GM18858 (cell line): ENCODE measurements at regions not wholly inside any gene's neighbourhood (a gene's known extent, or its start where the extent isn't known, plus 50 kb on each side); places are given as distances from the start of the nearest gene placed in this dataset.
"Not testable (repeated sequence)": the region's sequence is repeated elsewhere in the genome, so short reads cannot be mapped to it uniquely, and the experiment has no call there.

Source experiments
- ATAC-seq: cut with Tn5 transposase; IDR thresholded peaks from one replicate; pipeline ENCODE4 v1.9.1; 2021; ENCODE audit not compliant: unreplicated experiment

DNA sequence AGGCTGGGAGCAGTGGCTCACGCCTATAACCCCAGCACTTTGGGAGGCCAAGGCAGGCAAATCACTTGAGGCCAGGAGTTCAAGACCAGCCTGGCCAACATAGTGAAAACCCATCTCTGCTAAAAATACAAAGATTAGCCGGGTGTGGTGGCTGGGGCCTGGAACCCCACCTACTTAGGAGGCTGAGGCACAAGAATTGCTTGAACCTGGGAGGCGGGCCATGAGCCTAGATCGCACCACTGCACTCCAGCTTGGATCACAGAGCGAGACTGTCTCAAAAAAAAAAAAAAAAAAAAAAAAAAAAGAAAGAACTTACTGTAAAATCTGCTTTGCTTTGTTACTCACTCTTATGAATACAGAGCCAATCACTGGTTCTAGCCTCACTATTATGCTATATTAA is 166.4 kb upstream of the TMCC3 start:
- ATAC-seq, result not testable (repeated sequence)

DNA sequence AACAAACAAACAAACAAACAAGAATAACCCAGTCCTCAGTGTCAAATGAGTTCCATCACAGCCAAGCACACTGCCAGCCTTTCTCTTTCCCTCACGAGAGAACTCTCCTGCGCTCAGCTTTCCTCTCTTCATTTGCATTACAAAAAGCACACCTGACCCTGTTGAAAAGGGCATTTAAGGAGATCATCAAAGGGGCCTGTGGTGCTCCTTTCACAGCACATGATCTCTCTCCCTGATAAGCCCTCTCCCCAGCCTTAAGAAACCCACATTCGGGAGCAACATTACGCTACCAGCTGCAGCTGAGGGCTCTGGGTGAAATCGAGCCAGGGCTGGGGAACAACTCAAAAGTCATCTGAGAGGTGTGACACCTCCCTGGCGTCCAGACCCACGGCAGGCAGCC is 165.6 kb upstream of the TMCC3 start:
- no peak for ATAC-seq

DNA sequence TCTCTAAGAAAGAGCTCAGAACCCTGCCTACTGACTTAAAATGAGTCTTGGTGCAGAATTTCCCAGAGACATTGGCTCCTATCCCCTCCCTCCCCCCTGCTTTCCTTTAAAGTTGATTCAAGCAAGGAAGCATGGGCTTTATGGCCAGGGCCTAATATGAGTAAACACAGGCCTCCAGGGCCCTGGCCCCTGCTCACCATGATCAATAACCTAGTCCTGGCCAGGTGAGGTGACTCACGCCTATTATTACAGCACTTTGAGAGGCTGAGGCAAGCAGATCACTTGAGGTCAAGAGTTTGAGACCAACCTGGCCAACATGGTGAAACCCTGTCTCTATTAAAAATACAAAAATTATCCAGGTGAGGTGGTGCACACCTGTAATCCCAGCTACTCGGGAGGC is 165.1 kb upstream of the TMCC3 start:
- ATAC-seq, result no peak

DNA sequence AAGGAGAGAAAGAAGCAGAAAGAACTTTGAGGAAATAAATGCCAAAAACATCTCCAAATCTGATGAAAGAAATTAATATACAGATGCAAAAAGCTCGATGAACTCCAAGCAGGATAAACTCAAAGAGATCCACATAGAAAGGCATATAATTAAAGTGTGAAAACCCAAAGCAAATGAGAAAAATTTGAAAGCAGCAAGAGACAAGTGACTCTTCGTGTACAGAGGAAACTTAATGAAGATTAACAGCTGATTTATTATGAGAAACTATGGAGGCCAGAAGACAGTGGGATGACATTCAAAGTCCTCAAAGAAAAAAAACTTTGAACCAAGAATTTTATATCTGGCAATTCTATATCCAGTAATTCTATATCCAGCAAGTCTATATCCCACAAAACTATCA is 163.0 kb upstream of the TMCC3 start:
- no peak for ATAC-seq

DNA sequence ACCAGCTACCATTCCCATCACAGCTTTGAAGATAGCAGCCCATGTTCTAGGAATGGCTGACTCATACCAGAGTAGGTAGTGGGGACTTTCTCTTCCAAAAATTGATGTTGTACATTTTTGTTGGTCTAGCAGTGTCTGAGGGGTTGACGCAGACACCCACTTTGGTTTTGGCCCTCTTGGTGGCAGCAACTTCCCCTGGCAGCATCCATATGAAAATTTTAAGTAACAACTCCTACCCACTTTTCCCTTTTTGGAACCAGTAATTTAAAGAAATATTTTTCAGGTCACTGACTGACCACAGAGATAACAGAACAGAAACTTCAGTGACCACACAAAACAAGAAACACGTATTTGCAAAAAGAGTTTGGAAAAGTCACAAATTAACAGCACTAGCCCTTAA is 162.0 kb upstream of the TMCC3 start:
- ATAC-seq, result peak; percentile 53

DNA sequence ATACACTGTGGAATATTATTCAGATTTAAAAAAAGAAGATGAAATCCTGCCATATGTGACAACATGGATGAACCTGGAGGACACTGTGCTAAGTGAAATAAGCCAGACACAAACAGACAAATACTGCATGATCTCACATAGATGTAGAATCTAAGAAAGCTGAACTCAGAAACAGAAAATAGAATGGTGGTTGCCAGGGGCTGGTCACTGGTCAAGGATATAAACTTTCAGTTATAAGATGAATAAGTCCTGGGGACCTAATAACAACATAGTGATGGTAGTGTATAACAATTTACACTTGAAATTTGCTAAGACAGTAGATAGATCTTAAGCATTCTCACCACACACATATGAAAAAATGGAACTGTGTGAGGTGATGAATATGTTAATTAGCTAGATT is 161.3 kb upstream of the TMCC3 start:
- ATAC-seq, result no peak

DNA sequence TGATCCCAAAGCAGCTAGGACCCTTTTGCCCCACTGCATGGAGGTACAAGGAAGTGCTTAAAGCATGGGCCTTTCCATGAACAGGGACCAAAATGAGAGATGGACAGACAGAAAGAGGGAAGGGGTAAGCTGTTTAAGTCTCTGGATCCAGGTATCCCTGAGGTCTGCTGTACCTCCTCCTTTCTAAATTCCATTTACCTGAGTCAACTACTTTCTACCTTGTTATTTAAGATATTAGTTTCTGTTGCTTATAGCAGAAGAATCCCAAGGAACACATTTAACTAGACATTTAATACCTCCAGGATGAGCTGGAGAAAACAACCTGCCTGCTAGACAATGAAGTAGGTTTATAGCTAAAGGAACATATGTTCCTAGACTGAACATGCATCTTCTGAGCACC is 157.6 kb upstream of the TMCC3 start:
- no peak for ATAC-seq

DNA sequence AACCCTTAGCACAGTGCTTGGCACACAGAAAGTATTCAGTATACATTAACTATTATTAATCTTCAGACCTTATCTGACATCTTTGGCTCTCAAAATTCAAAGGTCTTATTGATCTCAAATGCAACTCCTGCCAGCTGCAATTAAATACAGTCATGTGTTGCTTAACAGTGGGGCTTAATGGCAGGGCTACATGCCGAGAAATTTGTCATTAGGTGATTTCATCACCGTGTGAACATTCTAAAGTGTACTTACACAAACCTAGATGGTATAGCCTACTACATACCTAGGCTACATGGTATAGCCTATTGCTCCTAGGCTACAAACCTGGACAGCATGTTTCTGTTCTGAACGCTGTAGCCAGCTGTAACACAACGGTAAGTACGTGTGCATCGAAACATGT is 156.3 kb upstream of the TMCC3 start:
- no peak for ATAC-seq

DNA sequence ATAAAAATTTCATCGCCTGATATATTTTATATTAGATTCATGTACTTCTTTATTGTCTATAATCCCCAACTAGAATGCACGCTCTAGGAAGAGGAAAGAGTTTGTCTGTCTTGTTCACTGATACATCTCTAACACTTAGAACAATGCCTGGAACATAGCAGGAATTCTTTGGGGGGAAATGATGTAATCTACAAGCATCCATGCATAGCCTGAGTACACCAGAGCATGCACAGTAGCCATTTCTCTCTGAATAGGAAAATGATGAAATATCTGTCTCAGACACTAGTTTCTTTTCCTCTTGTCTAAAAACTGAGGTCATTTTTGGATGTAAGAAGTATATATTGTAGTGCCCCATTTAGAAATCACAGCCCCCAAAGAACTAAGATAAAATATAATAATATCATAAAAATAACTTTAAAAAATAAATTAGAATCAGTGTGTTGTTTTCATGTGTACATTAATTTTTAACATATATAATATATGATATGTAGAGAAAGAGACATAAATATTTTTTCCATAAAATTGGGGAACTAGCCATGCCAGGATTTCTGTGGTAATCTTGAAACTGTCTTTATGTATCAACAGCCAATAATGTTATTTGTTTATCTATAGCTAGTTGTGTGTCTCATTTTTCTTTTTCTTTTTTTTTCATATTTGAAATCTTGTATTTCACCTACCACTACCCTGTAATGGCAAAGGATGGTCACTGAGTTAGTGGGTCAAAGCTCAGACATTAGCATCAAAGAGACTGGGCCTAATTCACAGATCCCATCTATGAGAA is 155.6 kb upstream of the TMCC3 start:
- no peak for ATAC-seq

DNA sequence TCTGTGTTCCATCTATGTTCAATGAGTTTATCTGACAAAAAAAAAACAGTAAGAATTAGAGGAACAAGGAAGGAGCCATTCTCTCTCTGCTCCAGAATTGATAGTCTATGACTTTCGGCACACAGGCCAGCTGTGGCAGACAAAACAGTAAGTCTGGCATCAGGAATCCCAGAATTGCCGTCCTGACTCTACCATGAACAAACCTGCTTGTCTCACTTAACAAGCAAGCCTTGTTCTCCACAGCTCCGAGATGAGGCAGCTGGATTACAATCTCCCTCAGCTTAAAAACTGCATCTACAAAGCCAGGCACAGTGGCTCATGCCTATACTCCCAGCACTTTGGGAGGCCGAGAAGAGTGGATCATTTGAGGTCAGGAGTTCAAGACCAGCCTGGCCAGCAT is 153.6 kb upstream of the TMCC3 start:
- ATAC-seq, result no peak

DNA sequence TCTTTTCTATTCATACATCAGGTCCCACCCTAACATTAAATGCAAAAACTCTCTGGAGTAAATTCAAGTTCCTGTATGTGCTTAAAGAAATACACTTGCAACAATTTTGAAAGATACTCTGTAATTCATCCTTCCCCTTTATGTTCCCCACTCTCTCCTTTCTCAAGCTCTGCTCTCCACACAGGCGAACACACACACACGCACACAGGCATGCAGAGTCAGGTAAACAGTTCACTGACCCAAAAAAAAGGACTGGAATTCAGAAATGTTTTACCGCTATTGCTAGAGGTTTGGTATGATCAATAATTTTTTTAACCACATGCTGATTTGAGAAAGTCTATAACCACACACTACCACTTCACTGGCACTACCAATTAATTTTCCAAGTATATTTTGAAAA is 152.4 kb upstream of the TMCC3 start:
- no peak for ATAC-seq

DNA sequence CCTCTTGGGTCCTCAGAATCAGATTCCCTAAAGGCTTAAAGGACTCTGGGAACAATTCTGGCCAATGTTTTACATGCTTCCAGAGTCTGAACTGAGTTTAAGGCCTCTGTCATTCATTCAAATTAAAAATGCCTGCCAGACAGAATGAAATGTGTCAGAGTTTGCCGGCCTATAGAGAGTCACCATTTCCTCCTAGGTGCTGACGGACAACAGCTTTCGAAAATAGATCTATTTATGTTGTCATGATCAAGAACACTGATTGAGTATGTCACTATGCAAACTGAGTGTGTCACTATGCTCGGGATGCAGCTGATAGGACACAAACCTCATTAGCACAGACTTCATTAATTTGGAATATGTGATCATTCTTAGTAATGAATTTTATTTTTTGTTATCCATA is 151.4 kb upstream of the TMCC3 start:
- ATAC-seq, result no peak

DNA sequence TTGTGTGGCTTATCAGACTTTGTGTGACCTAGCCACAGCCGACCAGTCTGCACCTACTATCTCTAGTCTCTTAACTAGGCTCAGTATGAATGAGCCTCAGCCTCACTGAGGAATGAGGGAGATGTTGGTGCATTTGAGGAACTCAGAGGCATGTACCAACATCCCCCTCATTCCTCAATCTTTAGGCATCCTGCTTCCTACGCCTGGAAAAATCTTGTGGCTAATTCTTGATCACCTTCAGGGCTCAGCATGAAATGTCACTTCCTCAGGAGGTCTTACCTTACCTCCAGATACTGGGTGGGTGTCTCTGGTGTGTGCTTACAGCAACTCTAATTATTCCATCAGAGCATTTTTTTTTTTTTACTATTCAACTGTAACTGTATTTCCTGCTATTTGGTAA is 148.8 kb upstream of the TMCC3 start:
- no peak for ATAC-seq

DNA sequence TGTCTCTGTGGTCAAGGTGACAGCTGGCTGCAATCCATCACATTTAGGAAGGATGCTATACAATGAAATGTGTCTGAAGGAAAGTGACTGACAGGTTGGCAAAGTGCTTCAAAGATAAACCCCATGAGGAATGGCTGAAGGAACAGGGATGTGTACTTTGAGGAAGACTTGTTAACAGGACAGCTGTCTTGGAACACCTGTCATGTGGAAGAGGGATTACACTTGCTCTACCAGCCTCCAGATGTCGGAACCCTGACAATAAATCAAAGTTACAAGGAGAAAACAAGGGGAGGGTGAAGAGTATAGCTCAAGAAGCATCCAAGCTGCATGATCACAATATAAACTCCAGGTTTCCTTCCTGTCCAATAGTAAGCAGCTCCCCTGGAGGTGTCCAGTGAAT is 147.8 kb upstream of the TMCC3 start:
- no peak for ATAC-seq

DNA sequence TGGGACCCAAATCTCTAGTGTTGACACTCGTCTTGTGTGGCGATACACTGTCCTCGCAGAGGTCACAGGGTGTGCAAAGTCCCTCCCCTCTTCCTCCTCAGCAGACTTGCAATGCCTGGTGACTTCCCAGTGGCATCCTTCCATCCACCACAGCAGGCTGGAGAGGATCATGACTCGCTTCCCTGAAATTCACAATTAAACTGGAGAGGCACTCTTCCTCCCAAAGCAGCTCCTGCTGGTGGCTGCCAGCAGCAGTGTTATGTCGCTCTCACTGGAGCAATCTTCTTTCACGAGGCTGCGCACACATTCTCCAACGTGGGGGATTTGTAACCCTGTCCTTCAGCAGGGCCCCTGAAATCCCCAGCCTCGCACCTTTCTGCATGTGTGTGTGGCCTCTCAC is 145.2 kb upstream of the TMCC3 start:
- no peak for ATAC-seq

DNA sequence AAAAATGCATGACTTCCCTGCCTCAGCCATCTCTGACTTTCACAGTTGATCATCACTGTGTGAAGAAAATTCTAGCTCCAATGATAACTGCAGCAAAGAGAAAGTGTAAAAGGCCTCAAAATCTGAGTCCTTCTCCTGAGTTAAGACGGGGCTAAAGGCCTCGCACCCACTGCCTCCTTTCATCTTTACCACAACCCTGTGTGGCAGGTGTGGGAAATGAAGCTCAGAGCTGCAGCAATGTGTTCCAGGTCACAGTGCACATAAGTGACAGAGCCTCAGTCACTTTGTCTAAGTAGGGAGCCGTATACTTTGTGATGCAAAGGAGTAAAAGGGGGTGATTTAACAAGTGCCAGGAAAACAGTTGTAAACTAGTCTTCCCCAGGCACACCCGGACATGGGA is 144.7 kb upstream of the TMCC3 start:
- no peak for ATAC-seq

DNA sequence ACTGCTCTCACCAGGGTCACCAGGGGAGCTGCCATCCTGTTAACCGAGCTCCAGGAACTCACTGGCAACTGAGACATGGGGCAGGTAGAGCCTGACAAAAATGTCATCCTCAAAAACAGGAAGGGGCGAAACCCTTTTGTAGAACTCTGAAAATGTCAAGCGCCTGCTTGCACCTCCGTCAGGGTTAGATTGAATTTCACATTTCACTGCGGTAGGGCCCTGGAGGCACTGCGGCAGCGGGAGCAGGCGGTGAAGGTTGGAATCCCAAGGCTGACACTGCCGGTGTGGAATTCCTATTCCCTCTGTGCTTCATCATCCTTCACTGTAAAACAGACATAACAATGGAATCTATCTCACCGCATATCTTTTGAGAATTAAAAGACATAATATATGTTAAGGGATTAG is 142.8 kb upstream of the TMCC3 start:
- no peak for ATAC-seq

DNA sequence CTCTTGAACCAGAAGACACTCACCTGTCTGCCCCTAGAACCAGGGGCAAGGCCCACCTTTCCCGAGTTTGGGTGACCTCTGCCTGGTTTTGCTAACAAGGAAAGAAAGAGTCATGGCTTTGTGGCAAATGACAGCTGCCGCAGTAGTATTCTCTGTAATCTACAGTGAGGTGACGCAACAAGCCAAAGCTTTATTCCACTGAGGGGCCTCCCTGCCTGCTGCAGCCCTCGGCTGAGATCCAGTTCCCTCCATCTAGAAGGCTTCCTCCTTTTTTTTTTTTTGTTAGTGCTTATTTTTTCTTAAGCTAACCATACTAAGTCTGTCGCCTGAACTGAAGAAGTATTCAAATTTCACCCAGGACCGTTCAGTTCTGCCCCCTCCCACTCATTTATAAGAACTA is 142.3 kb upstream of the TMCC3 start:
- ATAC-seq, result no peak

DNA sequence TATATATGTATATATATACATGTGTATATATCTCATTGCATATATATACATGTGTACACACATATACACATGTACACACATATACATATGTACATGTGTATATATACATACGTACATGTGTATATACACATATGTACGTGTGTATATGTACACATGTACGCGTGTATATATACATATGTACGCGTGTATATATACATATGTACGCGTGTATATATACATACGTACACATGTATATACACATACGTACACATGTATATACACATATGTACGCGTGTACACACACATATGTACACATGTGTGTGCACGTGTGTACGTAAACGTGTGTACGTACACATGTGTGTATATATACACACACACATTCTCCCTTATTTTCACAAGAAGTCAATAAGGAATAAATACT is 141.6 kb upstream of the TMCC3 start:
- no peak for ATAC-seq

DNA sequence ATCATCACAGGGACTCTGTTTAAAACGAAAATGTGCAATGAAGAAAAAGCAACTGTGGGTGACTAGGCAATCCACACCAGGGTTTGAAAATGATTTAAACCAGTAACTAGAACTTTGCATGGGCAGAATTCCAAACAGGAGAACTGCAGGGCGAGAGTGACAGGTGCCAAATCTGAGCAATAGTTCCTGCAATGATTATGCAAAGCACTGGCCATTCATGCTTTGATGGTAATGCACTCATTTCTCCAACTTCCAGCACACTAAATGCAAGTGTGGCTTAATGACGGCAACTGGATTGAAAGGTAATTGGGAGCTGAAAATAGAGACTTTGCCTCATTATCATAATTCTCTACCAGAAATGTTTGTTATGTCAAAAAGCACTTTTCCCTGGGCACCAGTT is 140.5 kb upstream of the TMCC3 start:
- no peak for ATAC-seq

DNA sequence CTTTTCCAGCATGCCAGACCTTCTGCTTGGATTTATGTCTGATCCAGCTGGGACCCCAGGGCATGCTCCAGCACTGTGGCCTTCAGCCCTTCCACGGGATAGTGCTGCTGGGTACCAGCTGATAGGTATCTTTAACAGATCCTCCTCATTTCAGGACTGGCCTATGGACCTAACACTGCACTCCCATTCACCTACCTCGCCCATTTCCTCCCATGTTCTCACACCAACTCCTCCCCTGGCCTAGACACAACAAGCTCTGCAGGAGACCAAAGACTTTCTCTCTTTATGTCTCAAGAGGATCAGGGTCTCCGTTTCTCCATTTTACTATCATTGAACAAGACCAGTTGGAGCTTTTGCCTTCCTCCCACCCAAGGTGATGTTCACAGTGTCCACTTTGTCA is 140.0 kb upstream of the TMCC3 start:
- ATAC-seq, result no peak

DNA sequence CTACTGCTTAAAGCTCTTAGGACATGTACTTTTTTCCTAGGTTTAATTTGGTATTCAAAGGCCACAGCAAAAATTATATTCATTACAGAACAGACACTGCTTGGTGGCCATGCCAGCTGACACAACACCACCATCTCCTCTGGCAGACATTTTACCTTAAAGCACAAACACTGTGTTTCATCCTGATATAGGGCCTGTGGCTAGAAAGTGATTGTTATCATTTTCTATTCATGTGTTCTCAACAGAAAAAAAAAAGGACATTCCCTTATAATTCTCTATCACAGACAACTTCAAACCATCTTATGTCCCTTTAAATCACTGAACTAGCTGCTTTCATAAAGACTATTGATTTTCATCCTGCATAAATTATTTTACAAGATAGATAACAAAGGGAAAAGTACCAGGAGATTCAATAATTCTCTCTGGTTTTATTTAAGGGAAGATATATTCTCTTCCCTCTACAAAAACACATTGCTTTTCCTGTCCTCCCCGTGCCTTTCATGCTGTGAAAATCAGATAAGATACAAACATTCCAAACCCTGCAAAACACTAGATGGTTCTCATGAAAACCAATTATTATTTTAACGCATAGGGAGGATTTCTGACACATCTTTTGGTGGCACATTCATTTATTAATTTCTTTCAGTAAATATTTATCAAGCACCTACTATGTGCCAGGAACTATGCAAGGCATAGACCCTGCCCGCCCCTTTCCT is 139.3 kb upstream of the TMCC3 start:
- ATAC-seq, result no peak

DNA sequence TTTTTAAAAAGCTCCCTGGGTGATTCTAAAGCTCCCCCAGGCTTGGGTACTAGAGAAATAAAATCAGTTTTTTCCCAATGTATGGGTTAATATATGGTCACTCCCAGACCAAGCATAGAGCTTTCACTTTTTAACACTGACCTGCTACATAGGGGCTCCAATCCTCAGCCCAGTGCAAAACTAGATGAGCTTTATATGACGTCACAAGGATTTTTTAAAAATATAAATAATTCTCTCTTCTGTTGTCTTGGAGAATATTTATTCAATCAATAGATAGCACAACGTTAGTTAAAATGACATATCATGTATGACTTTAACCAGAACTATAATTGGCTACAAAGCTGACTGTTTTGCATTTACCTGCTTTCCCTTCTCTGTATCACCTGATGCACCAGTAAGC is 137.9 kb upstream of the TMCC3 start:
- ATAC-seq, result no peak
